NB4 (cell line): ENCODE measurements at regions not wholly inside any gene's neighbourhood (a gene's known extent, or its start where the extent isn't known, plus 50 kb on each side); places are given as distances from the start of the nearest gene placed in this dataset.

Source experiments
- POLR2A ChIP-seq: IDR thresholded peaks from 2 replicates; pipeline ENCODE4 v1.6.1; 2011; ENCODE audit warnings: mild to moderate bottlenecking; ENCODE audit not compliant: insufficient read length; ENCODE audit errors: extremely low read depth
- TF ChIP-seq, protein P1 (sequence below): IDR thresholded peaks from one replicate; pipeline ENCODE4 v1.5.1; 2012; ENCODE audit warnings: low read depth, low read length

GRCh38 chr5:52708463-52708862 lies 79.3 kb upstream of the ITGA1 start:
- TF ChIP-seq, protein P1, sequence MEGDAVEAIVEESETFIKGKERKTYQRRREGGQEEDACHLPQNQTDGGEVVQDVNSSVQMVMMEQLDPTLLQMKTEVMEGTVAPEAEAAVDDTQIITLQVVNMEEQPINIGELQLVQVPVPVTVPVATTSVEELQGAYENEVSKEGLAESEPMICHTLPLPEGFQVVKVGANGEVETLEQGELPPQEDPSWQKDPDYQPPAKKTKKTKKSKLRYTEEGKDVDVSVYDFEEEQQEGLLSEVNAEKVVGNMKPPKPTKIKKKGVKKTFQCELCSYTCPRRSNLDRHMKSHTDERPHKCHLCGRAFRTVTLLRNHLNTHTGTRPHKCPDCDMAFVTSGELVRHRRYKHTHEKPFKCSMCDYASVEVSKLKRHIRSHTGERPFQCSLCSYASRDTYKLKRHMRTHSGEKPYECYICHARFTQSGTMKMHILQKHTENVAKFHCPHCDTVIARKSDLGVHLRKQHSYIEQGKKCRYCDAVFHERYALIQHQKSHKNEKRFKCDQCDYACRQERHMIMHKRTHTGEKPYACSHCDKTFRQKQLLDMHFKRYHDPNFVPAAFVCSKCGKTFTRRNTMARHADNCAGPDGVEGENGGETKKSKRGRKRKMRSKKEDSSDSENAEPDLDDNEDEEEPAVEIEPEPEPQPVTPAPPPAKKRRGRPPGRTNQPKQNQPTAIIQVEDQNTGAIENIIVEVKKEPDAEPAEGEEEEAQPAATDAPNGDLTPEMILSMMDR: no peak
- TF ChIP-seq POLR2A: no peak
